CD14-positive monocyte (primary cell): ENCODE measurements at regions not wholly inside any gene's neighbourhood (a gene's known extent, or its start where the extent isn't known, plus 50 kb on each side); places are given as distances from the start of the nearest gene placed in this dataset.

Experiments
- DNase-seq, 3 donors: peaks; one replicate each; pipeline ENCODE4 v3.0.0-alpha.2; 2011 to 2022
- H2AFZ ChIP-seq: 2 replicates; pipeline ENCODE4 v1.6.0; 2012; ENCODE audit warnings: mild to moderate bottlenecking, low read depth, low read length, inconsistent platforms; ENCODE audit not compliant: insufficient read depth, poor library complexity, severe bottlenecking
- H3K27ac ChIP-seq, 2 donors: 1 replicate in 1 of 2; 2 replicates in 1 of 2; pipeline ENCODE4 v1.5.1; 2012 to 2013; ENCODE audit warnings: low read length in 2 of 2, control low read depth in 1 of 2, inconsistent platforms in 1 of 2, low read depth in 1 of 2, mild to moderate bottlenecking in 1 of 2
- H3K27me3 ChIP-seq, 2 donors: one replicate each; pipeline versions ENCODE4 v1.6.0 to v1.6.1; 2011 to 2013; ENCODE audit warnings: low read length in 2 of 2; ENCODE audit not compliant: control insufficient read depth in 2 of 2, insufficient read depth in 2 of 2
- H3K36me3 ChIP-seq, 2 donors: replicated peaks in 1 of 2; 1 replicate in 1 of 2; 2 replicates in 1 of 2; pipeline versions ENCODE4 v1.5.1 to v1.6.1; 2012 to 2013; ENCODE audit warnings: low read length in 2 of 2, control low read depth in 1 of 2, inconsistent platforms in 1 of 2, mild to moderate bottlenecking in 1 of 2; ENCODE audit not compliant: insufficient read depth in 2 of 2, control insufficient read depth in 1 of 2
- H3K4me1 ChIP-seq, 2 donors: 1 replicate in 1 of 2; 2 replicates in 1 of 2; pipeline versions ENCODE4 v1.5.1 to v1.6.1; 2012 to 2013; ENCODE audit warnings: low read length in 2 of 2, control low read depth in 1 of 2, inconsistent platforms in 1 of 2, mild to moderate bottlenecking in 1 of 2, moderate library complexity in 1 of 2; ENCODE audit not compliant: insufficient read depth in 2 of 2, control insufficient read depth in 1 of 2
- H3K4me2 ChIP-seq: replicated peaks from 2 replicates; pipeline ENCODE3; 2012; ENCODE audit warnings: low read length, moderate library complexity, mild to moderate bottlenecking; ENCODE audit not compliant: poor library complexity, severe bottlenecking; ENCODE audit errors: extremely low read depth
- H3K4me3 ChIP-seq, 3 experiments: fragments of 200-600 bp in 1 of 3; sonication (generic) in 1 of 3; replicated peaks in 1 of 3; 1 replicate in 2 of 3; 2 replicates in 1 of 3; pipeline ENCODE4 v1.5.1; 2011 to 2013; ENCODE audit warnings: low read length in 3 of 3, mild to moderate bottlenecking in 3 of 3, control low read depth in 2 of 3, low read depth in 2 of 3, inconsistent platforms in 1 of 3, moderate library complexity in 1 of 3
- H3K79me2 ChIP-seq: 2 replicates; pipeline ENCODE4 v1.6.0; 2012; ENCODE audit warnings: mild to moderate bottlenecking, control low read depth, inconsistent platforms, low read length, moderate library complexity; ENCODE audit not compliant: insufficient read depth
- H3K9ac ChIP-seq: 2 replicates; pipeline ENCODE4 v1.6.0; 2017; ENCODE audit warnings: low read length, mild to moderate bottlenecking; ENCODE audit not compliant: insufficient read depth, poor library complexity, severe bottlenecking
- H3K9me3 ChIP-seq, 2 donors: replicated peaks in 1 of 2; 1 replicate in 1 of 2; 2 replicates in 1 of 2; pipeline versions ENCODE4 v1.5.1 to v1.6.1; 2012 to 2013; ENCODE audit warnings: low read length in 2 of 2, control low read depth in 1 of 2; ENCODE audit not compliant: control insufficient read depth in 1 of 2, insufficient read depth in 1 of 2
- H4K20me1 ChIP-seq: 2 replicates; pipeline ENCODE4 v1.6.0; 2012; ENCODE audit warnings: mild to moderate bottlenecking, low read length, control low read depth, moderate library complexity; ENCODE audit not compliant: insufficient read depth
- H3K27ac Mint-ChIP-seq, 7 donors: one replicate each; pipeline ENCODE4 v1.8.0; 2020; ENCODE audit warnings: mild to moderate bottlenecking in 7 of 7, mixed read lengths in 7 of 7, moderate library complexity in 6 of 7, inconsistent platforms in 2 of 7
- H3K27me3 Mint-ChIP-seq, 3 donors: one replicate each; pipeline ENCODE4 v1.8.0; 2021 to 2022; ENCODE audit warnings: low read depth in 3 of 3, mild to moderate bottlenecking in 3 of 3, mixed read lengths in 3 of 3, moderate library complexity in 3 of 3, inconsistent platforms in 1 of 3
- H3K36me3 Mint-ChIP-seq, 2 donors: one replicate each; pipeline ENCODE4 v1.8.0; 2020; ENCODE audit warnings: mixed read lengths in 2 of 2, inconsistent platforms in 1 of 2, mild to moderate bottlenecking in 1 of 2
- H3K4me1 Mint-ChIP-seq: one replicate; pipeline ENCODE4 v1.8.0; 2020; ENCODE audit warnings: mild to moderate bottlenecking, mixed read lengths
- H3K4me3 Mint-ChIP-seq, 2 donors: one replicate each; pipeline ENCODE4 v1.8.0; 2020; ENCODE audit warnings: mild to moderate bottlenecking in 2 of 2, mixed read lengths in 2 of 2, moderate library complexity in 1 of 2
- H3K9me3 Mint-ChIP-seq, 7 donors: one replicate each; pipeline ENCODE4 v1.8.0; 2020 to 2022; ENCODE audit warnings: mixed read lengths in 7 of 7, mild to moderate bottlenecking in 6 of 7, moderate library complexity in 6 of 7, inconsistent platforms in 2 of 7
- CTCF ChIP-seq: fragments of 200-600 bp; IDR thresholded peaks from one replicate; pipeline ENCODE4 v1.8.0; 2022; ENCODE audit warnings: antibody characterized with exemption, mild to moderate bottlenecking
- WGBS: methylation state at CpG from one replicate; pipeline ENCODE4 v1.1.5; 2013; ENCODE audit warnings: missing lambda C conversion rate; ENCODE audit not compliant: insufficient coverage; 5-methylcytosine and 5-hydroxymethylcytosine counted together
- intact Hi-C, 2 donors: fragments of 100-400 bp; cut with micrococcal nuclease; formaldehyde crosslinking; loops; one replicate each; pipeline versions ENCODE4 v1.15.0 to v1.15.1; 2023

GRCh38 chr6:51330971-51331370, 512.3 kb downstream of the TFAP2B start:
- H2AFZ ChIP-seq = no peak overlapping the region
- H3K36me3 ChIP-seq = no peaks in the 10 kb centered on the region
- H3K4me2 ChIP-seq = no peak overlapping the region
- no peak overlapping the region for H3K9ac ChIP-seq
- intact Hi-C loops = no loop called here
- no peaks in the 10 kb centered on the region for H3K36me3 Mint-ChIP-seq
- no peak overlapping the region for H3K4me3 ChIP-seq
- no peak overlapping the region for H3K27ac ChIP-seq
- no peaks in the 10 kb centered on the region for H3K9me3 ChIP-seq
- no peaks in the 10 kb centered on the region for H3K27me3 Mint-ChIP-seq
- no peaks in the 10 kb centered on the region for H3K27me3 ChIP-seq
- no peak overlapping the region for H3K4me3 Mint-ChIP-seq
- WGBS = no CpG with 5 or more reads among the region's 1 CpG
- H3K4me1 ChIP-seq = peaks cover 7 to 8% of the 10 kb centered on the region in 2 donors
- H3K4me1 Mint-ChIP-seq = peaks cover 11% of the 10 kb centered on the region
- H3K79me2 ChIP-seq = no peaks in the 10 kb centered on the region
- no peak for TF ChIP-seq CTCF
- H3K27ac Mint-ChIP-seq = no peak overlapping the region
- DNase-seq = no peak
- peaks cover 0 to 3% (median 0%) of the 10 kb centered on the region in 7 donors for H3K9me3 Mint-ChIP-seq
- no peaks in the 10 kb centered on the region for H4K20me1 ChIP-seq

GRCh38 chr6:51335543-51335942, 516.9 kb downstream of the TFAP2B start:
- H2AFZ ChIP-seq = no peak overlapping the region
- no peak for DNase-seq
- no peak overlapping the region for H3K4me2 ChIP-seq
- intact Hi-C loops = no loop called here
- no peaks in the 10 kb centered on the region for H3K79me2 ChIP-seq
- H3K27ac ChIP-seq = no peak overlapping the region
- no peaks in the 10 kb centered on the region for H3K36me3 ChIP-seq
- H3K9me3 ChIP-seq = no peaks in the 10 kb centered on the region
- H3K27me3 Mint-ChIP-seq = peaks cover 0 to 2% (median 0%) of the 10 kb centered on the region in 3 donors
- H3K9ac ChIP-seq = no peak overlapping the region
- no peak overlapping the region for H3K4me3 Mint-ChIP-seq
- H3K9me3 Mint-ChIP-seq = no peaks in the 10 kb centered on the region
- no peaks in the 10 kb centered on the region for H3K4me1 ChIP-seq
- no peak overlapping the region for H3K4me3 ChIP-seq
- no CpG with 5 or more reads among the region's 2 CpGs for WGBS
- no peaks in the 10 kb centered on the region for H4K20me1 ChIP-seq
- TF ChIP-seq CTCF = no peak
- no peaks in the 10 kb centered on the region for H3K27me3 ChIP-seq
- H3K4me1 Mint-ChIP-seq = no peaks in the 10 kb centered on the region
- H3K36me3 Mint-ChIP-seq = no peaks in the 10 kb centered on the region
- no peak overlapping the region for H3K27ac Mint-ChIP-seq
